ENCODE measurements at regions not wholly inside any gene's neighbourhood (a gene's known extent, or its start where the extent isn't known, plus 50 kb on each side); places are given as distances from the start of the nearest gene placed in this dataset.

DNA sequence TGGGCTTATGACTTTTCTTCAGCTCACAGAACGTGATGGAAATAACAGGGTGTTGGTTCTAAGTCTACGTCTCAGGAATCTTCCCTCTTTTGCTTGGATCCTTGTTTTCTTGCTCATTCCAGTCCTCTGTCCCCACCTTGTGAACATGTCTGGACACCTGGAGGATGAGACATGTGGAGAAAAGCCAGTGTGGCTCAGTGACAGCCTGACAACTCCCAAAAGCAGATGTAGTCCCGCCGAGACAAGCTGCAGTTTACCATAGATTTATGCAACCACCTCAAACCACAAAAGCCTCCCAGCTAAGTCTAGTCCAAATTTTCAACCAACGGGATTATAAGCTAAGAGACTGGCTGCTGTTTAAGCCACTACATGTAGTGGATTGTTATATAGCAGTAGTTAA, 476.1 kb downstream of the SH2D4B start:
- no peak for ATAC-seq
- Histone ChIP-seq H3K4me1 (no peaks in the 10 kb centered on the region), H3K36me3 (no peaks in the 10 kb centered on the region), H3K27me3 (ENCODE audit: low read depth) (no peaks in the 10 kb centered on the region), H3K4me3 (no peak overlapping the region), H3K9me3 (no peaks in the 10 kb centered on the region), H3K27ac (no peak overlapping the region)
- DNase-seq: no peak
- intact Hi-C loops (cut with DNase I): no loop called here
- TF ChIP-seq, protein P1, sequence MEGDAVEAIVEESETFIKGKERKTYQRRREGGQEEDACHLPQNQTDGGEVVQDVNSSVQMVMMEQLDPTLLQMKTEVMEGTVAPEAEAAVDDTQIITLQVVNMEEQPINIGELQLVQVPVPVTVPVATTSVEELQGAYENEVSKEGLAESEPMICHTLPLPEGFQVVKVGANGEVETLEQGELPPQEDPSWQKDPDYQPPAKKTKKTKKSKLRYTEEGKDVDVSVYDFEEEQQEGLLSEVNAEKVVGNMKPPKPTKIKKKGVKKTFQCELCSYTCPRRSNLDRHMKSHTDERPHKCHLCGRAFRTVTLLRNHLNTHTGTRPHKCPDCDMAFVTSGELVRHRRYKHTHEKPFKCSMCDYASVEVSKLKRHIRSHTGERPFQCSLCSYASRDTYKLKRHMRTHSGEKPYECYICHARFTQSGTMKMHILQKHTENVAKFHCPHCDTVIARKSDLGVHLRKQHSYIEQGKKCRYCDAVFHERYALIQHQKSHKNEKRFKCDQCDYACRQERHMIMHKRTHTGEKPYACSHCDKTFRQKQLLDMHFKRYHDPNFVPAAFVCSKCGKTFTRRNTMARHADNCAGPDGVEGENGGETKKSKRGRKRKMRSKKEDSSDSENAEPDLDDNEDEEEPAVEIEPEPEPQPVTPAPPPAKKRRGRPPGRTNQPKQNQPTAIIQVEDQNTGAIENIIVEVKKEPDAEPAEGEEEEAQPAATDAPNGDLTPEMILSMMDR (IDR thresholded peaks at IDR 0.05): no peak

DNA sequence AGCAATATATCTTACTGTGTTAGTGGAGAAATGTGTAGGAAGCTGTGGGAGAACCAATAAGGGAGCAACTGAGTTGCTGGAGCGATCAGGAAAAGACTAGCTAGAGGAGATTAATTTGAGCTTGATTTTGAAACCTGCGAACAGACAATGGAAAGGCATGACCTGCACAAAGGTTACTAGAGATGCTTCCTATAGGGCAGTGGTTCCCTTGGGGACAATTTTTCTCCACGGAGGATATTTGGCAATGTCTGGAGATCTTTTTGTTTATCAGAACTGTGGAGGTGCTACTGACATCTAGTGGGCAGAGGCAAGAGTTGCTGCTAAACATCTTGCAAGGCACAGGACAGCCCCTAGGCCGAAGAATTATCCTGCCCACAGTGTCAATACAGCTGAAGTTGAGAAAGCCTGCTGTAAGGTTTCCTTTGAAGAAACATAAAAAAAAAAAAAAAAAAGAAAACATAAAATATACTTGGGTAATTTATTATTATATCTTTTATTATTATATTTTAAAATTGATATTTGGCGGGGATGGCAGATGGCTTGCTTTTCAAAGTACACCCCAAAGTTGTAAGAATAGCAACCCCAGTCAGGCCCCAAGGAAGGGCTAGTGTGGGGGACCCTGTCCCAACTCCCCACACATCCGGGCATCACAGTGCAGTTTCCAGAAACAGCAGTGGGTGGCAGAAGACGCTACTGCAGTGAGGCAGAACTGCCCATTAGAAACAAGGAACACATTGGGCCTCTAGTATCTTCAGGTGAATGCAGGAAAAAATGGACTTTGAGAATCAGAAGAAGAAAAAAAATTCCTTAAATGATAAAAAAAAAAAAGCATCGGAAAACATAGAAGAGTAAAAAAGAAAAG, 481.6 kb downstream of the SH2D4B start:
- DNase-seq (no peak), ATAC-seq (peak; percentile 65 to 77)
- H3K9me3 ChIP-seq: no peaks in the 10 kb centered on the region
- no peaks in the 10 kb centered on the region for H3K27me3 ChIP-seq (ENCODE audit: low read depth)
- H3K4me3 ChIP-seq: no peak overlapping the region
- TF ChIP-seq, protein P1 (IDR thresholded peaks at IDR 0.05): peak; percentile 56
- no peak overlapping the region for H3K27ac ChIP-seq
- H3K4me1 ChIP-seq: no peaks in the 10 kb centered on the region
- intact Hi-C loops (cut with DNase I): no loop called here
- no peaks in the 10 kb centered on the region for H3K36me3 ChIP-seq

DNA sequence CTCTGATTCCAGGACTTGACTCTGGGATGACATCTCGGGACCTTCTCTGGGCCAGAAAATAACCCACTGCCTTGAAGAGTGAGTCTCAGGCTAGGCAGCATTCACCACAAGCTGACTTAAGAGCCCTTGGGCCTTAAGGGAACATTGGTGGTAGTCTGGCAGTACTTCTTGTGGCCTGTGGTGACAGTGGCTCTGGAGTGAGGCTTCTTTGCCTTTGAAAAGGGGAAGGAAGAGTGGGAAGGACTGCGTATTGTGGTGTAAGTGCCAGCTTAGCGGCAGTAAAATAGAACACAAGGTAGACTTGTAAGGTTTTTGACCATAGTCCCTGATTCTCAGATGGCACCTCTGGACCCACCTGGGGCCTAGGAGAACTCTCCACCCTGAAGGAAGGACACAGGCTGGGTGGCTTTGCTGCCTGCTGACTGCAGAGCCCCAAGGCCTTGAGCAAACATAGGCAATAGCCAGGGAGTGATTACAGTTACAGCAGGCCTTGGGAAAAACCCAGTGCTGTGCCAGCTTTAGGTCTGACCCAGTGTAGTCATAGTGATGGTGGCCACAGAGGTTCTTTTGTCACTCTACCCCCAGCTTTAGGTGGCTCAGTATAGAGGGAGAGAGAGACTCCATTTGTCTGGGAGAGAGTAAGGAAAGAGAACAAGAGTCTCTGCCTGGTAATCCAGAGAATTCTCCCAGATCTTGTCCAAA, 483.9 kb downstream of the SH2D4B start:
- Histone ChIP-seq H3K27ac (no peak overlapping the region), H3K4me1 (no peaks in the 10 kb centered on the region), H3K9me3 (no peaks in the 10 kb centered on the region), H3K27me3 (ENCODE audit: low read depth) (no peaks in the 10 kb centered on the region), H3K36me3 (no peaks in the 10 kb centered on the region), H3K4me3 (no peak overlapping the region)
- TF ChIP-seq, protein P1 (IDR thresholded peaks at IDR 0.05): no peak
- peak; percentile 26 to 48 for ATAC-seq
- no peak for DNase-seq
- intact Hi-C loops (cut with DNase I): no loop called here

DNA sequence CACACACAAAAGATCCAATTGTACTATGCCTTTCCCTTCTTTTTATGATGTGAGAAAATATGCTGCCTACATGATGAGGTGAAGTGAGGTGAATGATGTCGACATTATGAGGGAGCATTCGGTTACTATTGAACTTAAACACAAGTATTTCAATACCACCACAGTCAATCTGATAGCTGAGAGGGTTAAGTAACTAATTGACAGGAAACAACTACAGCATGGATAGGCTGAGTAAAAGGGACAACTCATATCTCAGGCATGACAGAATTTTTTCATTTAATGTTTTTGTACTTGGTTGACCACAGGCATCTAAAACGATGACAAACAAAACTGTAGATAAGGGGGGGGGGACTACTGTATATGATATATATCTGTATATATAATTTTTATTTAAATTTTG, 488.9 kb downstream of the SH2D4B start:
- Histone ChIP-seq H3K4me1 (no peaks in the 10 kb centered on the region), H3K36me3 (no peaks in the 10 kb centered on the region), H3K4me3 (no peak overlapping the region), H3K27me3 (ENCODE audit: low read depth) (no peaks in the 10 kb centered on the region), H3K9me3 (no peaks in the 10 kb centered on the region), H3K27ac (no peak overlapping the region)
- ATAC-seq (no peak), DNase-seq (no peak)
- intact Hi-C loops (cut with DNase I): no loop called here
- TF ChIP-seq, protein P1 (IDR thresholded peaks at IDR 0.05): no peak

DNA sequence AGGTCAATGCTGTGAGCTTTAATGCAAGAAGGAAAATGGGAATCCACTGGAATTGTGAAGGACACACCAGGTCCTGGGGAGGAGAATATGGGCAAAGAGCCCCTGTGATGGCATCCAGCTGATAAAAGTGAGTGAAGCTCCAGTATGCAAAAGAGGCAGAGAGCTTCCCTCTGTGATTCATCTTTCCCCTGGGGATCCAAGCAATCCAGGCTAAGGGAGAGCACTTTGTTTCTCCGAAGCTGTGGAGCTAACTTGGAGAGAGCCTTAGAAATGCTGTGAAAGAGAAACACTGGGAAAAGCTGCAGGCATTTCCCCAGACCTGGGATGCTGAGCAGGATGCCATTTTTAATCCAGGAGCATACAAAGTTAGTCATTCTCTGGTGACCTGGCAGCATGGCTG, 489.5 kb downstream of the SH2D4B start:
- H3K27ac ChIP-seq: no peak overlapping the region
- DNase-seq: no peak
- H3K4me3 ChIP-seq: no peak overlapping the region
- TF ChIP-seq, protein P1 (IDR thresholded peaks at IDR 0.05): no peak
- intact Hi-C loops (cut with DNase I): no loop called here
- no peaks in the 10 kb centered on the region for H3K9me3 ChIP-seq
- no peaks in the 10 kb centered on the region for H3K4me1 ChIP-seq
- H3K27me3 ChIP-seq (ENCODE audit: low read depth): no peaks in the 10 kb centered on the region
- ATAC-seq: no peak
- no peaks in the 10 kb centered on the region for H3K36me3 ChIP-seq

Data from lower lobe of right lung (tissue), 2 donors.